GM19035 (cell line): ENCODE measurements at regions not wholly inside any gene's neighbourhood (a gene's known extent, or its start where the extent isn't known, plus 50 kb on each side); places are given as distances from the start of the nearest gene placed in this dataset.

Source experiments
- ATAC-seq: cut with Tn5 transposase; IDR thresholded peaks from one replicate; pipeline ENCODE4 v1.9.1; 2021; ENCODE audit not compliant: unreplicated experiment

- no peak for ATAC-seq
These were observed 145.6 kb upstream of the HABP2 start for GRCh38 chr10:113407218-113407617.

DNA sequence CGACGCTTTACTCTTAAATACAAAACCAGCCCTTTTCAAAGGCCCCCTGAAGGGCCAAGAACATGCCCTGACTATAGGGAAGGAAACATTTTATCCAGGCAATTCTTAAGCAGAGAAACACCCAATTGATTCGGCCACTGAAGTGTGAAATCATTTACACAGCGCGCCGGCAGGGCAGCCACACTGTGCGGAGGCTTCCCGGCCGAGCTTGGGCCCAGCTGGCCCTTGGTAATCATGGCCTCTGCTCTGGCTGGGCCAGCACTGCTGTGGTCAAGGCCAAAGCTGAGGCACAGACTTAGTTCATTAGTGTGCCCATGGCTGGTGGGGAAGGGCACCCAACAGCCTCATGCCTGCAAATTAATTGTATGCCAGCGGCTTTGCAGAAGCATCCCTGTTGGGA is 143.7 kb upstream of the HABP2 start:
- no peak for ATAC-seq

GRCh38 chr10:113410618-113411017 is 142.2 kb upstream of the HABP2 start:
- no peak for ATAC-seq

DNA sequence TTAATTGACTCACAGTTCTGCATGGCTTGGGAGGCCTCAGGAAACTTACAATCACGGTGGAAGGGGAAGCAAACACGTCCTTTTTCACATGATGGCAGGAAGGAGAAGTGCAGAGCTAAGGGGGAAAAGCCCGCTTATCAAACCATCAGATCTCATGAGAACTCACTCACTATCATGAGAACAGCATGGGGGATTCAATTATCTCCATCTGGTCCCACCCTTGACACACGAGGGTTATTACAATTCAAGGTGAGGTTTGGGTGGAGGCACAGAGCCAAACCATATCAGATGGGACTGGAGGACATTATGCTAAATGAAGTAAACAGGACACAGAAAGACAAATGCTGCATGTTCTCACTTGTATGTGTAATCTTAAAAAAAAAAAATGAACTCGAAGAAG is 141.4 kb upstream of the HABP2 start:
- ATAC-seq, result no peak

- no peak for ATAC-seq
These were observed 140.7 kb upstream of the HABP2 start for GRCh38 chr10:113412161-113412560.

GRCh38 chr10:113414543-113414942 is 138.3 kb upstream of the HABP2 start:
- ATAC-seq, result no peak

DNA sequence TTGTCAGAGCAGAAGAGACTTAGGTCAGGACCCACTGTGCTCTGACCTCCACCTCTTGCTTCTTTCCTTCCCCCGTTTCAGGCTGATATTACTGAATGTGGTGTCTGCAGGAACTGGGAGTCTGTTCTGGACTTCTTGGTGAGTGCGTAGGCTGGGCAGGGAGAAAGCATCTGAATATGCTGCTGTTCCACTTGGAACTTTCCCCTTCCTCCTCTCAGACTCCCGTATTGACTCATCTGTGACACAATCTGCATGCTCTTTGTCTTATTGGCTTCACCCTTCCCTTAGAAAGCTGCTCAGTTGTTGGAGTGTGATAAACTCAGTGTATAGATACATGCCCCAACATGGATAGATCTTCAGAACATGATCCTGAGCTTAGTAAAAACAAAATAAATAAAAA is 137.6 kb upstream of the HABP2 start:
- ATAC-seq, result no peak

- ATAC-seq, result no peak
These were observed 132.7 kb upstream of the HABP2 start for GRCh38 chr10:113420057-113420732.

- ATAC-seq, result no peak
These were observed 131.8 kb upstream of the HABP2 start for GRCh38 chr10:113420733-113421675.

GRCh38 chr10:113422371-113422770 is 130.5 kb upstream of the HABP2 start:
- no peak for ATAC-seq

- ATAC-seq, result no peak
These were observed 128.7 kb upstream of the HABP2 start for GRCh38 chr10:113423981-113424721.

- ATAC-seq, result no peak
These were observed 127.8 kb upstream of the HABP2 start for GRCh38 chr10:113425008-113425407.

DNA sequence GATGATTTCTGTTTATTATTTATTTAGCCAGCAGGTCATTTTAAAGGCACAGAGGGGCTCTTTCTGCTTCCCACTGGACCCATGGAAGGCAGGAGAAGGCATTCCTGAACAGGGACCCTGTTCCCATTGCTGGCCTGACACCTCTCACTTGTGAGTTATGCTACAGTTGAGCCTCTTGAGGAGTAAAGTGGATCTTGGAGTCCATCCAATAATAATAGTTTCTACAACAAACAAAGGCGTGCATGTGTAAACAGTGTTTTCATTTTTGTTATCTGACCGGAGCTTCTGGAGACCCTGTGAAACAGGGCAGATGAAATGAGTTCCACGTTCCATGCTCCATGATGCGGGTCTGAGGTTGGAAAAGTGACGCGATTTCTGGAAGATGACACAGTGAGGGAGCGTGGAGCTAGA is 127.3 kb upstream of the HABP2 start:
- no peak for ATAC-seq

DNA sequence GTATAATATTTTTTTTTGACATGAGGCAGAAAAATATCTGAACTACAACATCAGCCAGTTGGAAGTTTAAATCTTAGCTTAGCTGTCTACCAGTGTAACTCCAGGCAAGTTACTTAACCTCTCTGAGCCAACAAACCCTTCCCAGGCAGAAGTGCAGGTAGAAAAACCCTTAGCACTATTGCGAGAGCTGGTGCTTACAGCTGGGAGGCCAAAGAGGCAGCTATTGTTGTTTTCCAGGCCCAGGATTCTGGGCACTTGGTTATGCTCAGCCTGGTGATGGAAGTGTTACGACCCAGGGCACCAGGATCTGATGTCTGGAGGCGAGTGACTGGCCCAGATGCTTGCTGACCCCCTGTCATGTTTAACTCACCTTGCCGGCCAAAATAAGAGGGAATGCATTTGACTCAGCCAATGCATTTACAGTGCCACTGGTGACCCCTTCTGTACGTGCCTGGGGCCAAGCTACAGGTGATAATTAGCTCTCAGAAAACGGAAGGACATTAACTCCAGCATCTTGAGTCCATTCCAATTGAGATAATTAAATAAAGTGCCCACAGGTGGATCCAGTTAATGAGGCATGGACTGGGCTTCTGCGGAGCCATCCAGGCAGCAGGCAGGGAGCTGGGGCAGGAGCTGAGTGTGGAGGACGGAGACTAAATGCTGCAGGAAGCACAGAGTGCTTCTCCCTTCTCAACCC is 126.5 kb upstream of the HABP2 start:
- ATAC-seq, result no peak

DNA sequence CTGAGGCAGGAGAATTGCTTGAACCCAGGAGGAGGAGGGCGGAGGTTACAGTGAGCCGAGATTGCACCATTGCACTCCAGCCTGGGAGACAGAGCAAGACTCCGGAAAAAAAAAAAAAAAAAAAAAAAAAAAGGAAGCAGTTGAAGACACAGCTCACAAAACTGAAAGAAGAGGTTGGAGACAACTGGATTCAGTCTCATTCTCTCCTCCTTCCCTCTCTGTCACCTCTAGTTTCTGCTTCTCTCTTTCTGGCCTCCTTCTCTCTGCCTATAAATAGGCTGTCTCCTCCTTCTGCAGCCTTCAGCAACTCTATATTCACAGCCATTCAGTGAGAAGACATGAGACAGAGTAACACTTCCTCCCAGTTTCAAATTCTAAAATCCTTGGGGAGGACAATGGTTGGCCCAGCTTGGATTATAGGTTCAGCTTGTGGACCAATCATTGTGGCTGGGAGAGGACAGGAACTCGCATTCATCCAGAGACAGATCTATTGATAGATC is 125.6 kb upstream of the HABP2 start:
- no peak for ATAC-seq

- no peak for ATAC-seq
These were observed 124.9 kb upstream of the HABP2 start for GRCh38 chr10:113427811-113428558.

- ATAC-seq, result no peak
These were observed 122.0 kb upstream of the HABP2 start for GRCh38 chr10:113430634-113431397.

- ATAC-seq, result no peak
These were observed 121.3 kb upstream of the HABP2 start for GRCh38 chr10:113431398-113432160.

DNA sequence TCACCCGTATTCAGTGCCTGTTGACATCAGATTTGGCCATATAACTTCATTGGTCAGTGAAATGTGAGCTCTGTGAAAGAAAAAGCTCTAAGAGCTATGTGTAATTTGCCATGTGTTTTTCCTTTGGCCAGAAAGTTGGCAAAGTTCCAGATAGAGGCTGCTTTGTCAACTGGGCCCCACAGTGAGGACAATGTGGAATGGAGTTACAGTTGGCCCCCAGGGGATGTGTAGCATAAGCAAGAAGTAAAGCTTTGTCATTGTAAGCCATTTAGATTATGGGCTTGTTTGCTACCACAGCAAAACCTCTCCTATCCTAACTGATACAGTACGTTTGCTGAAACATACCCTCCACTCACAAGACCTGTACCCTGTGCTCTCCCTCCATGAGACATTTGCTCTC is 119.1 kb upstream of the HABP2 start:
- no peak for ATAC-seq
